Adrenal gland (tissue), 9 donors: ENCODE measurements at regions not wholly inside any gene's neighbourhood (a gene's known extent, or its start where the extent isn't known, plus 50 kb on each side); places are given as distances from the start of the nearest gene placed in this dataset.
"Not testable (repeated sequence)": the region's sequence is repeated elsewhere in the genome, so short reads cannot be mapped to it uniquely, and the experiment has no call there.

Experiments used
- DNase-seq, 7 donors: peaks; one replicate each; pipeline ENCODE4 v3.0.0-alpha.2; 2019 to 2020
- H3K27ac ChIP-seq, 5 donors: fragments of 200-600 bp; sonication (generic) in 4 of 5; 1 replicate in 3 of 5; 2 replicates in 2 of 5; pipeline versions ENCODE4 v1.5.1 to v1.8.0; 2016 to 2020; ENCODE audit warnings: mild to moderate bottlenecking in 1 of 5
- H3K27me3 ChIP-seq: fragments of 200-600 bp; 2 replicates; pipeline ENCODE4 v1.8.0; 2021
- H3K36me3 ChIP-seq, 2 donors: fragments of 200-600 bp; replicated peaks in 1 of 2; 1 replicate in 1 of 2; 2 replicates in 1 of 2; pipeline versions ENCODE4 v1.5.1 to v1.8.0; 2018 to 2022
- H3K4me1 ChIP-seq, 2 donors: fragments of 200-600 bp; replicated peaks in 1 of 2; 1 replicate in 1 of 2; 2 replicates in 1 of 2; pipeline versions ENCODE4 v1.5.1 to v1.8.0; 2018 to 2021
- H3K4me3 ChIP-seq, 4 donors: fragments of 200-600 bp; sonication (generic) in 3 of 4; one replicate each; pipeline ENCODE4 v1.5.1; 2016 to 2018
- H3K9me3 ChIP-seq, 3 donors: fragments of 200-600 bp; sonication (generic) in 1 of 3; replicated peaks in 1 of 3; 1 replicate in 2 of 3; 2 replicates in 1 of 3; pipeline versions ENCODE4 v1.5.1 to v1.8.0; 2016 to 2021
- CTCF ChIP-seq, 6 experiments: fragments of 450-650 bp in 4 of 6; fragments of 200-600 bp in 2 of 6; sonication (generic) in 1 of 6; IDR thresholded peaks; 1 replicate in 5 of 6; 2 replicates in 1 of 6; pipeline versions ENCODE4 v1.5.1 to v1.8.0; 2016 to 2021; ENCODE audit warnings: antibody characterized with exemption in 6 of 6, mild to moderate bottlenecking in 2 of 6, moderate library complexity in 1 of 6
- POLR2A ChIP-seq, 2 donors: fragments of 450-650 bp; IDR thresholded peaks; one replicate each; pipeline ENCODE4 v1.6.1; 2017; ENCODE audit warnings: antibody characterized with exemption in 2 of 2, mild to moderate bottlenecking in 2 of 2, moderate library complexity in 1 of 2
- WGBS, 4 donors: extraction: QIAGEN DNeasy Blood & Tissue Kit in 2 of 4; methylation state at CpG; one replicate each; pipeline versions ENCODE4 v1.1.5 to v1.1.7; 2013 to 2017; 5-methylcytosine and 5-hydroxymethylcytosine counted together
- intact Hi-C, 2 donors: fragments of 100-400 bp; cut with DNase I; formaldehyde crosslinking; loops; one replicate each; pipeline versions ENCODE4 v1.14.1 to v1.15.0; 2022 to 2023
- donor health status: healthy with polysubstance abuse.
- donor health status: Bipolar disorder and iron deficiency.
- donor health status: DM: yes; HTN: yes; CAD: no.
- donor health status: DM: no; HTN: no; CAD: no.
- donor health status: DM: no; HTN: no; CAD: no.

- Histone ChIP-seq H3K4me3 (no peak overlapping the region), H3K9me3 (no peaks in the 10 kb centered on the region), H3K4me1 (no peaks in the 10 kb centered on the region), H3K36me3 (no peaks in the 10 kb centered on the region), H3K27ac (no peak overlapping the region), H3K27me3 (no peaks in the 10 kb centered on the region)
- no peak for DNase-seq
- intact Hi-C loops, result no loop called here
- TF ChIP-seq CTCF (IDR thresholded peaks at IDR 0.05) (no peak), POLR2A (IDR thresholded peaks at IDR 0.05) (no peak)
- 47 to 53% (median 52%) methylated on average over 16 of the region's 16 CpGs for WGBS, 4 donors
Observed at GRCh38 chr3:70703305-70704102, 391.1 kb upstream of the MDFIC2 start.

GRCh38 chr3:70702132-70702531 lies 389.7 kb upstream of the MDFIC2 start:
- no peak overlapping the region for H3K4me3 ChIP-seq
- no peaks in the 10 kb centered on the region for H3K4me1 ChIP-seq
- H3K27me3 ChIP-seq, result no peaks in the 10 kb centered on the region
- H3K27ac ChIP-seq, result no peak overlapping the region
- no peaks in the 10 kb centered on the region for H3K9me3 ChIP-seq
- intact Hi-C loops, result no loop called here
- DNase-seq, result no peak
- no peaks in the 10 kb centered on the region for H3K36me3 ChIP-seq
- WGBS, 4 donors, result 61 to 77% (median 62%) methylated on average over 2 of the region's 2 CpGs
- TF ChIP-seq CTCF (IDR thresholded peaks at IDR 0.05) (no peak), POLR2A (IDR thresholded peaks at IDR 0.05) (no peak)

GRCh38 chr3:70684701-70685100 lies 372.3 kb upstream of the MDFIC2 start:
- Histone ChIP-seq H3K4me1 (no peaks in the 10 kb centered on the region), H3K27me3 (peaks cover 4% of the 10 kb centered on the region), H3K36me3 (no peaks in the 10 kb centered on the region), H3K9me3 (no peaks in the 10 kb centered on the region), H3K4me3 (no peak overlapping the region), H3K27ac (no peak overlapping the region)
- intact Hi-C loops, result no loop called here
- DNase-seq, result no peak
- 15 to 47% (median 45%) methylated on average over 1 of the region's 1 CpG for WGBS, 4 donors
- TF ChIP-seq POLR2A (IDR thresholded peaks at IDR 0.05) (no peak), CTCF (IDR thresholded peaks at IDR 0.05) (no peak)

- H3K27ac ChIP-seq, H3K4me1 ChIP-seq, H3K9me3 ChIP-seq, intact Hi-C loops, H3K4me3 ChIP-seq, H3K27me3 ChIP-seq, DNase-seq, H3K36me3 ChIP-seq: not testable (repeated sequence)
- 69 to 90% (median 81%) methylated on average over 3 of the region's 3 CpGs for WGBS, 4 donors
Observed at GRCh38 chr3:70675810-70676209, 363.4 kb upstream of the MDFIC2 start.
